SK-N-SH (cell line): ENCODE measurements at regions not wholly inside any gene's neighbourhood (a gene's known extent, or its start where the extent isn't known, plus 50 kb on each side); places are given as distances from the start of the nearest gene placed in this dataset.

Experiments
- CTCF ChIA-PET: fragments of 300-600, 350-600 bp; formaldehyde crosslinking; extraction: SDS; loops from one replicate; lab custom pipeline; 2021; lab: Yijun Ruan, JAX
- POLR2A ChIA-PET: fragments of 350-600 bp; sonication (Branson Sonifier 250); formaldehyde crosslinking; extraction: SDS; loops from one replicate; lab custom pipeline; 2020; ENCODE audit warnings: antibody characterized with exemption, inconsistent platforms; lab: Yijun Ruan, JAX
- DNase-seq: peaks from one replicate; pipeline ENCODE4 v3.0.0; 2012
- H2AFZ ChIP-seq: fragments of 200-600 bp; sonication (generic); 2 replicates; pipeline ENCODE4 v1.8.1; 2016; ENCODE audit warnings: antibody characterized with exemption, mild to moderate bottlenecking, low read depth
- H3F3A ChIP-seq: fragments of 200-600 bp; sonication (generic); replicated peaks from 2 replicates; pipeline ENCODE3; 2016; ENCODE audit warnings: antibody characterized with exemption, mild to moderate bottlenecking; ENCODE audit not compliant: insufficient read depth
- H3K27ac ChIP-seq, 2 experiments: fragments of 200-500 bp in 1 of 2; fragments of 200-600 bp in 1 of 2; sonication (Bioruptor generic) in 1 of 2; sonication (generic), shearing (Covaris generic) in 1 of 2; 2 replicates each; pipeline versions ENCODE4 v1.5.1 to v1.6.1; 2014 to 2016; ENCODE audit warnings: low read depth in 2 of 2, inconsistent platforms in 1 of 2, low read length in 1 of 2, mild to moderate bottlenecking in 1 of 2, mixed read lengths in 1 of 2
- H3K27me3 ChIP-seq: fragments of 200-600 bp; sonication (generic), shearing (Covaris generic); 2 replicates; pipeline ENCODE4 v1.6.1; 2016; ENCODE audit warnings: mixed run types; ENCODE audit not compliant: insufficient read depth
- H3K36me3 ChIP-seq, 2 experiments: fragments of 200-500 bp in 1 of 2; fragments of 200-600 bp in 1 of 2; sonication (Bioruptor generic) in 1 of 2; sonication (generic) in 1 of 2; replicated peaks in 1 of 2; 2 replicates each; pipeline versions ENCODE3 to v1.5.1; 2014 to 2016; ENCODE audit warnings: low read length in 1 of 2, mild to moderate bottlenecking in 1 of 2; ENCODE audit not compliant: insufficient read depth in 2 of 2, control insufficient read depth in 1 of 2
- H3K4me1 ChIP-seq, 2 experiments: fragments of 200-500 bp in 1 of 2; fragments of 200-600 bp in 1 of 2; sonication (Bioruptor generic) in 1 of 2; sonication (generic), shearing (Covaris generic) in 1 of 2; 2 replicates each; pipeline versions ENCODE4 v1.5.1 to v1.6.1; 2014 to 2016; ENCODE audit warnings: low read depth in 1 of 2, low read length in 1 of 2, mixed run types in 1 of 2; ENCODE audit not compliant: insufficient read depth in 2 of 2, control insufficient read depth in 1 of 2
- H3K4me2 ChIP-seq: fragments of 200-600 bp; sonication (generic), shearing (Covaris generic); 2 replicates; pipeline ENCODE4 v1.6.1; 2017; ENCODE audit warnings: mixed run types
- H3K4me3 ChIP-seq, 2 experiments: fragments of 200-500 bp in 1 of 2; fragments of 200-600 bp in 1 of 2; sonication (Bioruptor generic) in 1 of 2; sonication (generic), shearing (Covaris generic) in 1 of 2; 2 replicates each; pipeline versions ENCODE4 v1.5.1 to v1.8.1; 2014 to 2016; ENCODE audit warnings: low read depth in 2 of 2, inconsistent platforms in 1 of 2, low read length in 1 of 2, mild to moderate bottlenecking in 1 of 2, mixed read lengths in 1 of 2, moderate library complexity in 1 of 2
- H3K79me2 ChIP-seq: fragments of 200-600 bp; sonication (generic); 2 replicates; pipeline ENCODE4 v1.8.1; 2017; ENCODE audit warnings: mild to moderate bottlenecking; ENCODE audit not compliant: insufficient read depth
- H3K9ac ChIP-seq: fragments of 200-600 bp; sonication (generic); 2 replicates; pipeline ENCODE4 v1.6.1; 2017; ENCODE audit warnings: mixed run types
- H3K9me2 ChIP-seq: fragments of 200-600 bp; sonication (generic); 2 replicates; pipeline ENCODE4 v1.6.1; 2017; ENCODE audit warnings: mixed run types
- H3K9me3 ChIP-seq: fragments of 200-600 bp; sonication (generic); 2 replicates; pipeline ENCODE4 v1.6.1; 2017; ENCODE audit warnings: mixed run types, mild to moderate bottlenecking, moderate library complexity
- H4K20me1 ChIP-seq: fragments of 200-600 bp; sonication (generic); 2 replicates; pipeline ENCODE4 v1.6.1; 2017; ENCODE audit warnings: mild to moderate bottlenecking, mixed run types; ENCODE audit not compliant: insufficient read depth
- ELF1 ChIP-seq: IDR thresholded peaks from 2 replicates; pipeline ENCODE4 v1.4.0; 2012
- EP300 ChIP-seq, 2 experiments: IDR thresholded peaks; 2 replicates each; pipeline versions ENCODE4 v1.4.0 to v1.6.1; 2012; ENCODE audit warnings: borderline replicate concordance in 1 of 2, low read depth in 1 of 2, low read length in 1 of 2
- FOSL2 ChIP-seq: IDR thresholded peaks from 2 replicates; pipeline ENCODE4 v1.4.0; 2012; ENCODE audit warnings: low read depth, mild to moderate bottlenecking, moderate library complexity, borderline replicate concordance
- FOXJ3 ChIP-seq: sonication (generic); formaldehyde crosslinking; IDR thresholded peaks from 2 replicates; pipeline ENCODE4 v1.5.1; 2020; ENCODE audit warnings: mild to moderate bottlenecking, missing genetic modification reagents
- GABPA ChIP-seq: IDR thresholded peaks from 2 replicates; pipeline ENCODE4 v1.4.0; 2012; ENCODE audit warnings: low read depth, mild to moderate bottlenecking
- JUND ChIP-seq: IDR thresholded peaks from 2 replicates; pipeline ENCODE4 v1.4.0; 2012
- MXI1 ChIP-seq: IDR thresholded peaks from 2 replicates; pipeline ENCODE4 v1.6.1; 2012; ENCODE audit warnings: mild to moderate bottlenecking, low read depth, low read length, improper control_type of control experiment
- NFIC ChIP-seq: IDR thresholded peaks from 2 replicates; pipeline ENCODE4 v1.4.0; 2012; ENCODE audit warnings: borderline replicate concordance
- NRF1 ChIP-seq: IDR thresholded peaks from 2 replicates; pipeline ENCODE4 v1.6.1; 2012; ENCODE audit warnings: low read depth, mild to moderate bottlenecking, low read length
- RAD21 ChIP-seq: IDR thresholded peaks from 2 replicates; pipeline ENCODE4 v1.6.1; 2012; ENCODE audit warnings: mild to moderate bottlenecking, low read length
- RXRA ChIP-seq: IDR thresholded peaks from 2 replicates; pipeline ENCODE4 v1.4.0; 2012; ENCODE audit warnings: low read depth, mild to moderate bottlenecking, borderline replicate concordance
- SIN3A ChIP-seq: IDR thresholded peaks from 2 replicates; pipeline ENCODE4 v1.6.1; 2012; ENCODE audit warnings: low read depth, mild to moderate bottlenecking, low read length, moderate library complexity, borderline replicate concordance
- SMC3 ChIP-seq: IDR thresholded peaks from 2 replicates; pipeline ENCODE4 v1.6.1; 2012; ENCODE audit warnings: low read depth, low read length, improper control_type of control experiment
- TAF1 ChIP-seq: IDR thresholded peaks from 2 replicates; pipeline ENCODE4 v1.6.1; 2012; ENCODE audit warnings: low read depth, mild to moderate bottlenecking, low read length, moderate library complexity, borderline replicate concordance
- WGBS: methylation state at CpG from one replicate; pipeline ENCODE4 v1.1.6; 2017; ENCODE audit warnings: low lambda C conversion rate; 5-methylcytosine and 5-hydroxymethylcytosine counted together
- TF ChIP-seq, protein P1 (sequence below): fragments of 150-350 bp; IDR thresholded peaks from 2 replicates; pipeline ENCODE4 v1.6.1; 2016; ENCODE audit warnings: mild to moderate bottlenecking, low read depth, low read length
- TF ChIP-seq, protein P2 (sequence below): IDR thresholded peaks from 2 replicates; pipeline ENCODE4; 2012
- TF ChIP-seq, protein P3 (sequence below): IDR thresholded peaks from 2 replicates; pipeline ENCODE4 v1.6.1; 2012; ENCODE audit warnings: mild to moderate bottlenecking, low read depth, low read length, moderate library complexity
- TF ChIP-seq, protein P4 (sequence below): IDR thresholded peaks from 2 replicates; pipeline ENCODE4 v1.4.0; 2012; ENCODE audit warnings: low read depth, borderline replicate concordance
- TF ChIP-seq, protein P5 (sequence below): fragments of 150-350 bp; IDR thresholded peaks from 2 replicates; pipeline ENCODE4 v1.6.1; 2017; ENCODE audit warnings: antibody characterized with exemption, low read length, low read depth, borderline replicate concordance
- TF ChIP-seq, protein P6 (sequence below): fragments of 200-600 bp; sonication (generic); IDR thresholded peaks from 2 replicates; pipeline ENCODE4 v1.6.1; 2017; ENCODE audit warnings: antibody characterized with exemption, mild to moderate bottlenecking, moderate library complexity

DNA sequence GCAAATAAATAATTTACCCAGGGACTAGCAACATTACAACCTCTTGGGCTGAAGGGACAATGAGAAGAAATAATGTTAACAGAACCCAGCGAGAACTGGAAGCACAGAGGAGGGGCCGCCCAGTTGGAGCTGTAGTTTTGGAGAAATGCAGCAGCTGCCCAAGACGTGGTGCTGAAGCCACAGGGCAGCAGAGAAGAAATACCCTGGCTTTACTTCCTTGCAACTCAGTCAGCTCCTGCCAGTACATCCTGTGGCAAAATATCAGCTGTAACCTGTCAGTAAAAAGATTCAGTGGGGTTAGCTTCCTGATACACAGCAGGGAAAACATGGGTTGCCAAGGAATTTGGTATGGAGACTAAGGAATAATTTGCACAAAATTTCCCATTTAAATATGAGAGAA is 283.6 kb upstream of the USP25 start:
- Histone ChIP-seq H3F3A (no peaks in the 10 kb centered on the region), H2AFZ (no peak overlapping the region), H4K20me1 (no peaks in the 10 kb centered on the region), H3K9ac (no peak overlapping the region), H3K79me2 (no peaks in the 10 kb centered on the region)
- DNase-seq: no peak
- 12% methylated on average over 3 of the region's 3 CpGs for WGBS
- POLR2A ChIA-PET: no interaction called here
- TF ChIP-seq, protein P1, sequence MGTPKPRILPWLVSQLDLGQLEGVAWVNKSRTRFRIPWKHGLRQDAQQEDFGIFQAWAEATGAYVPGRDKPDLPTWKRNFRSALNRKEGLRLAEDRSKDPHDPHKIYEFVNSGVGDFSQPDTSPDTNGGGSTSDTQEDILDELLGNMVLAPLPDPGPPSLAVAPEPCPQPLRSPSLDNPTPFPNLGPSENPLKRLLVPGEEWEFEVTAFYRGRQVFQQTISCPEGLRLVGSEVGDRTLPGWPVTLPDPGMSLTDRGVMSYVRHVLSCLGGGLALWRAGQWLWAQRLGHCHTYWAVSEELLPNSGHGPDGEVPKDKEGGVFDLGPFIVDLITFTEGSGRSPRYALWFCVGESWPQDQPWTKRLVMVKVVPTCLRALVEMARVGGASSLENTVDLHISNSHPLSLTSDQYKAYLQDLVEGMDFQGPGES: no peak
- TF ChIP-seq, protein P2, sequence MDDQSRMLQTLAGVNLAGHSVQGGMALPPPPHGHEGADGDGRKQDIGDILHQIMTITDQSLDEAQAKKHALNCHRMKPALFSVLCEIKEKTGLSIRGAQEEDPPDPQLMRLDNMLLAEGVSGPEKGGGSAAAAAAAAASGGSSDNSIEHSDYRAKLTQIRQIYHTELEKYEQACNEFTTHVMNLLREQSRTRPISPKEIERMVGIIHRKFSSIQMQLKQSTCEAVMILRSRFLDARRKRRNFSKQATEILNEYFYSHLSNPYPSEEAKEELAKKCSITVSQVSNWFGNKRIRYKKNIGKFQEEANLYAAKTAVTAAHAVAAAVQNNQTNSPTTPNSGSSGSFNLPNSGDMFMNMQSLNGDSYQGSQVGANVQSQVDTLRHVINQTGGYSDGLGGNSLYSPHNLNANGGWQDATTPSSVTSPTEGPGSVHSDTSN: no peak
- TF ChIP-seq FOXJ3 (CRISPR knock-in tag) (no peak), RAD21 (no peak), MXI1 (no peak), ELF1 (no peak), SIN3A (no peak), NRF1 (no peak), NFIC (no peak), GABPA (no peak), JUND (no peak), TAF1 (no peak), FOSL2 (no peak), RXRA (no peak), SMC3 (no peak), EP300 (IDR thresholded peaks at IDR 0.05; ENCODE audit: borderline replicate concordance in 1 of 2, low read depth in 1 of 2, low read length in 1 of 2) (no peak)
- TF ChIP-seq, protein P3, sequence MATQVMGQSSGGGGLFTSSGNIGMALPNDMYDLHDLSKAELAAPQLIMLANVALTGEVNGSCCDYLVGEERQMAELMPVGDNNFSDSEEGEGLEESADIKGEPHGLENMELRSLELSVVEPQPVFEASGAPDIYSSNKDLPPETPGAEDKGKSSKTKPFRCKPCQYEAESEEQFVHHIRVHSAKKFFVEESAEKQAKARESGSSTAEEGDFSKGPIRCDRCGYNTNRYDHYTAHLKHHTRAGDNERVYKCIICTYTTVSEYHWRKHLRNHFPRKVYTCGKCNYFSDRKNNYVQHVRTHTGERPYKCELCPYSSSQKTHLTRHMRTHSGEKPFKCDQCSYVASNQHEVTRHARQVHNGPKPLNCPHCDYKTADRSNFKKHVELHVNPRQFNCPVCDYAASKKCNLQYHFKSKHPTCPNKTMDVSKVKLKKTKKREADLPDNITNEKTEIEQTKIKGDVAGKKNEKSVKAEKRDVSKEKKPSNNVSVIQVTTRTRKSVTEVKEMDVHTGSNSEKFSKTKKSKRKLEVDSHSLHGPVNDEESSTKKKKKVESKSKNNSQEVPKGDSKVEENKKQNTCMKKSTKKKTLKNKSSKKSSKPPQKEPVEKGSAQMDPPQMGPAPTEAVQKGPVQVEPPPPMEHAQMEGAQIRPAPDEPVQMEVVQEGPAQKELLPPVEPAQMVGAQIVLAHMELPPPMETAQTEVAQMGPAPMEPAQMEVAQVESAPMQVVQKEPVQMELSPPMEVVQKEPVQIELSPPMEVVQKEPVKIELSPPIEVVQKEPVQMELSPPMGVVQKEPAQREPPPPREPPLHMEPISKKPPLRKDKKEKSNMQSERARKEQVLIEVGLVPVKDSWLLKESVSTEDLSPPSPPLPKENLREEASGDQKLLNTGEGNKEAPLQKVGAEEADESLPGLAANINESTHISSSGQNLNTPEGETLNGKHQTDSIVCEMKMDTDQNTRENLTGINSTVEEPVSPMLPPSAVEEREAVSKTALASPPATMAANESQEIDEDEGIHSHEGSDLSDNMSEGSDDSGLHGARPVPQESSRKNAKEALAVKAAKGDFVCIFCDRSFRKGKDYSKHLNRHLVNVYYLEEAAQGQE: no peak
- TF ChIP-seq, protein P4, sequence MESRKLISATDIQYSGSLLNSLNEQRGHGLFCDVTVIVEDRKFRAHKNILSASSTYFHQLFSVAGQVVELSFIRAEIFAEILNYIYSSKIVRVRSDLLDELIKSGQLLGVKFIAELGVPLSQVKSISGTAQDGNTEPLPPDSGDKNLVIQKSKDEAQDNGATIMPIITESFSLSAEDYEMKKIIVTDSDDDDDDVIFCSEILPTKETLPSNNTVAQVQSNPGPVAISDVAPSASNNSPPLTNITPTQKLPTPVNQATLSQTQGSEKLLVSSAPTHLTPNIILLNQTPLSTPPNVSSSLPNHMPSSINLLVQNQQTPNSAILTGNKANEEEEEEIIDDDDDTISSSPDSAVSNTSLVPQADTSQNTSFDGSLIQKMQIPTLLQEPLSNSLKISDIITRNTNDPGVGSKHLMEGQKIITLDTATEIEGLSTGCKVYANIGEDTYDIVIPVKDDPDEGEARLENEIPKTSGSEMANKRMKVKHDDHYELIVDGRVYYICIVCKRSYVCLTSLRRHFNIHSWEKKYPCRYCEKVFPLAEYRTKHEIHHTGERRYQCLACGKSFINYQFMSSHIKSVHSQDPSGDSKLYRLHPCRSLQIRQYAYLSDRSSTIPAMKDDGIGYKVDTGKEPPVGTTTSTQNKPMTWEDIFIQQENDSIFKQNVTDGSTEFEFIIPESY: no peak
- TF ChIP-seq, protein P5, sequence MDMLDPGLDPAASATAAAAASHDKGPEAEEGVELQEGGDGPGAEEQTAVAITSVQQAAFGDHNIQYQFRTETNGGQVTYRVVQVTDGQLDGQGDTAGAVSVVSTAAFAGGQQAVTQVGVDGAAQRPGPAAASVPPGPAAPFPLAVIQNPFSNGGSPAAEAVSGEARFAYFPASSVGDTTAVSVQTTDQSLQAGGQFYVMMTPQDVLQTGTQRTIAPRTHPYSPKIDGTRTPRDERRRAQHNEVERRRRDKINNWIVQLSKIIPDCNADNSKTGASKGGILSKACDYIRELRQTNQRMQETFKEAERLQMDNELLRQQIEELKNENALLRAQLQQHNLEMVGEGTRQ: no peak
- TF ChIP-seq, protein P6, sequence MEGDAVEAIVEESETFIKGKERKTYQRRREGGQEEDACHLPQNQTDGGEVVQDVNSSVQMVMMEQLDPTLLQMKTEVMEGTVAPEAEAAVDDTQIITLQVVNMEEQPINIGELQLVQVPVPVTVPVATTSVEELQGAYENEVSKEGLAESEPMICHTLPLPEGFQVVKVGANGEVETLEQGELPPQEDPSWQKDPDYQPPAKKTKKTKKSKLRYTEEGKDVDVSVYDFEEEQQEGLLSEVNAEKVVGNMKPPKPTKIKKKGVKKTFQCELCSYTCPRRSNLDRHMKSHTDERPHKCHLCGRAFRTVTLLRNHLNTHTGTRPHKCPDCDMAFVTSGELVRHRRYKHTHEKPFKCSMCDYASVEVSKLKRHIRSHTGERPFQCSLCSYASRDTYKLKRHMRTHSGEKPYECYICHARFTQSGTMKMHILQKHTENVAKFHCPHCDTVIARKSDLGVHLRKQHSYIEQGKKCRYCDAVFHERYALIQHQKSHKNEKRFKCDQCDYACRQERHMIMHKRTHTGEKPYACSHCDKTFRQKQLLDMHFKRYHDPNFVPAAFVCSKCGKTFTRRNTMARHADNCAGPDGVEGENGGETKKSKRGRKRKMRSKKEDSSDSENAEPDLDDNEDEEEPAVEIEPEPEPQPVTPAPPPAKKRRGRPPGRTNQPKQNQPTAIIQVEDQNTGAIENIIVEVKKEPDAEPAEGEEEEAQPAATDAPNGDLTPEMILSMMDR: no peak
- TF ChIP-seq, all 33 proteins: peak for 0
- H3K4me3 ChIP-seq: no peak overlapping the region
- H3K9me2 ChIP-seq: no peaks in the 10 kb centered on the region
- no peak overlapping the region for H3K27ac ChIP-seq
- no peaks in the 10 kb centered on the region for H3K9me3 ChIP-seq
- H3K4me1 ChIP-seq: no peaks in the 10 kb centered on the region
- CTCF ChIA-PET: interaction anchor here (1.3 kb wide), 1 partner anchor 37 kb away, joined by 4 read pairs; no protein-coding TSS in a partner anchor
- no peaks in the 10 kb centered on the region for H3K27me3 ChIP-seq
- H3K4me2 ChIP-seq: no peak overlapping the region
- no peaks in the 10 kb centered on the region for H3K36me3 ChIP-seq
